ENCODE measurements at regions not wholly inside any gene's neighbourhood (a gene's known extent, or its start where the extent isn't known, plus 50 kb on each side); places are given as distances from the start of the nearest gene placed in this dataset.

GRCh38 chr1:39090757-39091380 lies 64.7 kb downstream of the NDUFS5 start:
- Histone ChIP-seq H3K27ac (replicated peaks) (no peak overlapping the region), H3K27me3 (ENCODE audit: insufficient read depth, poor library complexity, severe bottlenecking) (no peaks in the 10 kb centered on the region), H3K4me3 (replicated peaks; ENCODE audit: insufficient read depth, low read length) (no peak overlapping the region)
- no peak for DNase-seq (ENCODE audit: low read depth in 1 of 2, low spot score in 1 of 2)
- TF ChIP-seq SPI1 (IDR thresholded peaks at IDR 0.05; ENCODE audit: borderline replicate concordance, low read depth) = no peak
- no peak for TF ChIP-seq REST (IDR thresholded peaks at IDR 0.05; ENCODE audit: insufficient replicate concordance, low read depth)
- no peak for TF ChIP-seq GABPA (IDR thresholded peaks at IDR 0.05; ENCODE audit: low read depth)
- no peak for TF ChIP-seq POLR2AphosphoS5 (IDR thresholded peaks at IDR 0.05; ENCODE audit: low read depth)
- TF ChIP-seq CTCF (IDR thresholded peaks at IDR 0.05; ENCODE audit: insufficient read depth, low read length) = no peak

- TF ChIP-seq SPI1 (IDR thresholded peaks at IDR 0.05; ENCODE audit: borderline replicate concordance, low read depth) (peak; percentile 25; the same call in 1 of the 2 replicates), POLR2AphosphoS5 (IDR thresholded peaks at IDR 0.05; ENCODE audit: low read depth) (no peak), CTCF (IDR thresholded peaks at IDR 0.05; ENCODE audit: insufficient read depth, low read length) (peak; percentile 9), REST (IDR thresholded peaks at IDR 0.05; ENCODE audit: insufficient replicate concordance, low read depth) (no peak), GABPA (IDR thresholded peaks at IDR 0.05; ENCODE audit: low read depth) (no peak)
- H3K4me3 ChIP-seq (replicated peaks; ENCODE audit: insufficient read depth, low read length) = no peak overlapping the region
- DNase-seq (ENCODE audit: low read depth in 1 of 2, low spot score in 1 of 2) = peak in 1 of 2 experiments; percentile 48
- no peaks in the 10 kb centered on the region for H3K27me3 ChIP-seq (ENCODE audit: insufficient read depth, poor library complexity, severe bottlenecking)
- peak overlapping the region; percentile 26; the same call in 1 of the 2 replicates for H3K27ac ChIP-seq (replicated peaks)
Observed at GRCh38 chr1:39091845-39092645, 65.9 kb downstream of the NDUFS5 start.

GRCh38 chr1:39094685-39095084 lies 68.5 kb downstream of the NDUFS5 start:
- Histone ChIP-seq H3K27me3 (ENCODE audit: insufficient read depth, poor library complexity, severe bottlenecking) (no peaks in the 10 kb centered on the region), H3K4me3 (replicated peaks; ENCODE audit: insufficient read depth, low read length) (no peak overlapping the region), H3K27ac (replicated peaks) (no peak overlapping the region)
- DNase-seq (ENCODE audit: low read depth in 1 of 2, low spot score in 1 of 2) = no peak
- TF ChIP-seq POLR2AphosphoS5 (IDR thresholded peaks at IDR 0.05; ENCODE audit: low read depth) = no peak
- TF ChIP-seq CTCF (IDR thresholded peaks at IDR 0.05; ENCODE audit: insufficient read depth, low read length) = no peak
- TF ChIP-seq GABPA (IDR thresholded peaks at IDR 0.05; ENCODE audit: low read depth) = no peak
- no peak for TF ChIP-seq SPI1 (IDR thresholded peaks at IDR 0.05; ENCODE audit: borderline replicate concordance, low read depth)
- TF ChIP-seq REST (IDR thresholded peaks at IDR 0.05; ENCODE audit: insufficient replicate concordance, low read depth) = no peak
